Fibroblast of peridontal ligament (primary cell): ENCODE measurements at regions not wholly inside any gene's neighbourhood (a gene's known extent, or its start where the extent isn't known, plus 50 kb on each side); places are given as distances from the start of the nearest gene placed in this dataset.
"Not testable (repeated sequence)": the region's sequence is repeated elsewhere in the genome, so short reads cannot be mapped to it uniquely, and the experiment has no call there.

Experiments used
- DNase-seq: peaks from one replicate; pipeline ENCODE4 v3.0.0-alpha.2; 2010; ENCODE audit errors: extremely low read depth

GRCh38 chr6:75031102-75031501, 174.8 kb downstream of the COL12A1 start:
- DNase-seq, result not testable (repeated sequence)

GRCh38 chr6:75029333-75029732, 176.5 kb downstream of the COL12A1 start:
- no peak for DNase-seq

- DNase-seq, result peak; percentile 25
Measured at GRCh38 chr6:75025371-75025770, 180.5 kb downstream of the COL12A1 start.

GRCh38 chr6:75024828-75025227, 181.0 kb downstream of the COL12A1 start:
- peak; percentile 78 for DNase-seq

GRCh38 chr6:75023634-75024033, 182.2 kb downstream of the COL12A1 start:
- DNase-seq, result peak; percentile 10

GRCh38 chr6:75020971-75021370, 184.9 kb downstream of the COL12A1 start:
- DNase-seq, result no peak

- peak; percentile 36 for DNase-seq
Measured at GRCh38 chr6:75020376-75020775, 185.5 kb downstream of the COL12A1 start.

- DNase-seq, result peak; percentile 79
Measured at GRCh38 chr6:75012018-75012417, 193.8 kb downstream of the COL12A1 start.

- not testable (repeated sequence) for DNase-seq
Measured at GRCh38 chr6:75003984-75004383, 201.9 kb downstream of the COL12A1 start.

- DNase-seq, result no peak
Measured at GRCh38 chr6:74997646-74998045, 208.2 kb downstream of the COL12A1 start.

- no peak for DNase-seq
Measured at GRCh38 chr6:74993136-74993535, 212.7 kb downstream of the COL12A1 start.

GRCh38 chr6:74991573-74992332, 214.1 kb downstream of the COL12A1 start:
- peak; percentile 72 for DNase-seq

GRCh38 chr6:74979065-74979766, 226.6 kb downstream of the COL12A1 start:
- DNase-seq, result no peak

GRCh38 chr6:74976701-74977100, 229.2 kb downstream of the COL12A1 start:
- peak; percentile 30 for DNase-seq

- DNase-seq, result no peak
Measured at GRCh38 chr6:74976026-74976425, 229.8 kb downstream of the COL12A1 start.

GRCh38 chr6:74973591-74973990, 232.3 kb downstream of the COL12A1 start:
- no peak for DNase-seq

- no peak for DNase-seq
Measured at GRCh38 chr6:74971633-74972032, 234.2 kb downstream of the COL12A1 start.

GRCh38 chr6:74969591-74970267, 236.1 kb downstream of the COL12A1 start:
- DNase-seq, result no peak

GRCh38 chr6:74967821-74968220, 238.0 kb downstream of the COL12A1 start:
- DNase-seq, result no peak

- DNase-seq, result no peak
Measured at GRCh38 chr6:74966712-74967111, 239.1 kb downstream of the COL12A1 start.

- peak; percentile 15 for DNase-seq
Measured at GRCh38 chr6:74964871-74965441, 240.9 kb downstream of the COL12A1 start.
